ENCODE measurements at regions not wholly inside any gene's neighbourhood (a gene's known extent, or its start where the extent isn't known, plus 50 kb on each side); places are given as distances from the start of the nearest gene placed in this dataset.

- Histone ChIP-seq H3K9me3 (ENCODE audit: control insufficient read depth in 1 of 2, insufficient read depth in 1 of 2, low read length in 2 of 2) (no peaks in the 10 kb centered on the region), H3K27me3 (ENCODE audit: control insufficient read depth in 1 of 2, insufficient read depth in 2 of 2, low read length in 2 of 2) (no peaks in the 10 kb centered on the region), H3K36me3 (ENCODE audit: insufficient read depth, low read length) (no peaks in the 10 kb centered on the region), H3K27ac (ENCODE audit: low read depth in 1 of 2, low read length in 2 of 2) (no peak overlapping the region), H3K4me1 (ENCODE audit: insufficient read depth, low read length) (no peaks in the 10 kb centered on the region), H3K4me3 (ENCODE audit: low read length) (no peak overlapping the region)
- ATAC-seq (ENCODE audit: poor library complexity) (no peak), DNase-seq (no peak)
- TF ChIP-seq, protein P1, sequence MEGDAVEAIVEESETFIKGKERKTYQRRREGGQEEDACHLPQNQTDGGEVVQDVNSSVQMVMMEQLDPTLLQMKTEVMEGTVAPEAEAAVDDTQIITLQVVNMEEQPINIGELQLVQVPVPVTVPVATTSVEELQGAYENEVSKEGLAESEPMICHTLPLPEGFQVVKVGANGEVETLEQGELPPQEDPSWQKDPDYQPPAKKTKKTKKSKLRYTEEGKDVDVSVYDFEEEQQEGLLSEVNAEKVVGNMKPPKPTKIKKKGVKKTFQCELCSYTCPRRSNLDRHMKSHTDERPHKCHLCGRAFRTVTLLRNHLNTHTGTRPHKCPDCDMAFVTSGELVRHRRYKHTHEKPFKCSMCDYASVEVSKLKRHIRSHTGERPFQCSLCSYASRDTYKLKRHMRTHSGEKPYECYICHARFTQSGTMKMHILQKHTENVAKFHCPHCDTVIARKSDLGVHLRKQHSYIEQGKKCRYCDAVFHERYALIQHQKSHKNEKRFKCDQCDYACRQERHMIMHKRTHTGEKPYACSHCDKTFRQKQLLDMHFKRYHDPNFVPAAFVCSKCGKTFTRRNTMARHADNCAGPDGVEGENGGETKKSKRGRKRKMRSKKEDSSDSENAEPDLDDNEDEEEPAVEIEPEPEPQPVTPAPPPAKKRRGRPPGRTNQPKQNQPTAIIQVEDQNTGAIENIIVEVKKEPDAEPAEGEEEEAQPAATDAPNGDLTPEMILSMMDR (IDR thresholded peaks at IDR 0.05): no peak
- H3K4me1 Mint-ChIP-seq (ENCODE audit: low read depth): no peaks in the 10 kb centered on the region
- ChIA-PET POLR2A (no interaction called here), CTCF (no interaction called here)
- H3K4me3 Mint-ChIP-seq: no peak overlapping the region
- no peaks in the 10 kb centered on the region for H3K36me3 Mint-ChIP-seq (ENCODE audit: low read depth)
- intact Hi-C loops (cut with DNase I, micrococcal nuclease): no loop called here
- no peaks in the 10 kb centered on the region for H3K9me3 Mint-ChIP-seq
- peaks cover 19% of the 10 kb centered on the region for H3K27me3 Mint-ChIP-seq
- no peak overlapping the region for H3K27ac Mint-ChIP-seq
Measured at GRCh38 chr1:208413006-208413405, 168.8 kb upstream of the PLXNA2 start.

- CTCF ChIA-PET: no interaction called here
- Histone ChIP-seq H3K4me3 (ENCODE audit: low read length) (no peak overlapping the region), H3K36me3 (ENCODE audit: insufficient read depth, low read length) (no peaks in the 10 kb centered on the region), H3K27ac (ENCODE audit: low read depth in 1 of 2, low read length in 2 of 2) (no peak overlapping the region), H3K4me1 (ENCODE audit: insufficient read depth, low read length) (no peaks in the 10 kb centered on the region), H3K9me3 (ENCODE audit: control insufficient read depth in 1 of 2, insufficient read depth in 1 of 2, low read length in 2 of 2) (no peaks in the 10 kb centered on the region), H3K27me3 (ENCODE audit: control insufficient read depth in 1 of 2, insufficient read depth in 2 of 2, low read length in 2 of 2) (no peaks in the 10 kb centered on the region)
- Mint-ChIP-seq H3K36me3 (ENCODE audit: low read depth) (no peaks in the 10 kb centered on the region), H3K9me3 (no peaks in the 10 kb centered on the region), H3K4me3 (no peak overlapping the region), H3K27me3 (peaks cover 23% of the 10 kb centered on the region), H3K4me1 (ENCODE audit: low read depth) (no peaks in the 10 kb centered on the region), H3K27ac (no peak overlapping the region)
- no peak for DNase-seq
- intact Hi-C loops (cut with DNase I, micrococcal nuclease): no loop called here
- TF ChIP-seq, protein P1 (IDR thresholded peaks at IDR 0.05): no peak
- no peak for ATAC-seq (ENCODE audit: poor library complexity)
- POLR2A ChIA-PET: no interaction called here
Measured at GRCh38 chr1:208418667-208419066, 174.5 kb upstream of the PLXNA2 start.

GRCh38 chr1:208419746-208420420 is 175.7 kb upstream of the PLXNA2 start:
- Histone ChIP-seq H3K27ac (ENCODE audit: low read depth in 1 of 2, low read length in 2 of 2) (no peak overlapping the region), H3K27me3 (ENCODE audit: control insufficient read depth in 1 of 2, insufficient read depth in 2 of 2, low read length in 2 of 2) (no peaks in the 10 kb centered on the region), H3K36me3 (ENCODE audit: insufficient read depth, low read length) (no peaks in the 10 kb centered on the region), H3K4me1 (ENCODE audit: insufficient read depth, low read length) (no peaks in the 10 kb centered on the region), H3K9me3 (ENCODE audit: control insufficient read depth in 1 of 2, insufficient read depth in 1 of 2, low read length in 2 of 2) (no peaks in the 10 kb centered on the region), H3K4me3 (ENCODE audit: low read length) (no peak overlapping the region)
- intact Hi-C loops (cut with DNase I, micrococcal nuclease): no loop called here
- ChIA-PET POLR2A (no interaction called here), CTCF (no interaction called here)
- no peak overlapping the region for H3K27ac Mint-ChIP-seq
- H3K27me3 Mint-ChIP-seq: peaks cover 16% of the 10 kb centered on the region
- H3K4me1 Mint-ChIP-seq (ENCODE audit: low read depth): no peaks in the 10 kb centered on the region
- DNase-seq (no peak), ATAC-seq (ENCODE audit: poor library complexity) (no peak)
- no peaks in the 10 kb centered on the region for H3K36me3 Mint-ChIP-seq (ENCODE audit: low read depth)
- TF ChIP-seq, protein P1 (IDR thresholded peaks at IDR 0.05): no peak
- H3K9me3 Mint-ChIP-seq: no peaks in the 10 kb centered on the region
- no peak overlapping the region for H3K4me3 Mint-ChIP-seq
